ENCODE measurements at regions not wholly inside any gene's neighbourhood (a gene's known extent, or its start where the extent isn't known, plus 50 kb on each side); places are given as distances from the start of the nearest gene placed in this dataset.

- H3K27ac ChIP-seq (ENCODE audit: extremely low read depth, low read depth, low read length) = no peak overlapping the region
- H3K4me3 ChIP-seq (ENCODE audit: low read depth, low read length) = no peak overlapping the region
- no peaks in the 10 kb centered on the region for H3K36me3 ChIP-seq (ENCODE audit: control insufficient read depth in 2 of 2, insufficient read depth in 1 of 2, low read length in 2 of 2)
- POLR2A ChIA-PET = no interaction called here
- no peaks in the 10 kb centered on the region for H3K9me3 ChIP-seq (ENCODE audit: control insufficient read depth, insufficient read depth, low read depth, low read length)
- no peaks in the 10 kb centered on the region for H3K4me1 ChIP-seq (ENCODE audit: control insufficient read depth, insufficient read depth, low read length)
- no peak for TF ChIP-seq ZNF202 (tag by site-specific recombination; IDR thresholded peaks at IDR 0.05; ENCODE audit: borderline replicate concordance)
- TF ChIP-seq, protein P1, sequence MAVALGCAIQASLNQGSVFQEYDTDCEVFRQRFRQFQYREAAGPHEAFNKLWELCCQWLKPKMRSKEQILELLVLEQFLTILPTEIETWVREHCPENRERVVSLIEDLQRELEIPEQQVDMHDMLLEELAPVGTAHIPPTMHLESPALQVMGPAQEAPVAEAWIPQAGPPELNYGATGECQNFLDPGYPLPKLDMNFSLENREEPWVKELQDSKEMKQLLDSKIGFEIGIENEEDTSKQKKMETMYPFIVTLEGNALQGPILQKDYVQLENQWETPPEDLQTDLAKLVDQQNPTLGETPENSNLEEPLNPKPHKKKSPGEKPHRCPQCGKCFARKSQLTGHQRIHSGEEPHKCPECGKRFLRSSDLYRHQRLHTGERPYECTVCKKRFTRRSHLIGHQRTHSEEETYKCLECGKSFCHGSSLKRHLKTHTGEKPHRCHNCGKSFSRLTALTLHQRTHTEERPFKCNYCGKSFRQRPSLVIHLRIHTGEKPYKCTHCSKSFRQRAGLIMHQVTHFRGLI (tag by site-specific recombination; IDR thresholded peaks at IDR 0.05) = no peak
- CTCF ChIA-PET = interaction anchor here (0.6 to 1.2 kb wide), 8 partner anchors 8 to 380 kb away, joined by 3 to 6 read pairs (median 4); no protein-coding TSS in a partner anchor
These were observed 66.5 kb upstream of the IGSF21 start for GRCh38 chr1:18041102-18041501.

DNA sequence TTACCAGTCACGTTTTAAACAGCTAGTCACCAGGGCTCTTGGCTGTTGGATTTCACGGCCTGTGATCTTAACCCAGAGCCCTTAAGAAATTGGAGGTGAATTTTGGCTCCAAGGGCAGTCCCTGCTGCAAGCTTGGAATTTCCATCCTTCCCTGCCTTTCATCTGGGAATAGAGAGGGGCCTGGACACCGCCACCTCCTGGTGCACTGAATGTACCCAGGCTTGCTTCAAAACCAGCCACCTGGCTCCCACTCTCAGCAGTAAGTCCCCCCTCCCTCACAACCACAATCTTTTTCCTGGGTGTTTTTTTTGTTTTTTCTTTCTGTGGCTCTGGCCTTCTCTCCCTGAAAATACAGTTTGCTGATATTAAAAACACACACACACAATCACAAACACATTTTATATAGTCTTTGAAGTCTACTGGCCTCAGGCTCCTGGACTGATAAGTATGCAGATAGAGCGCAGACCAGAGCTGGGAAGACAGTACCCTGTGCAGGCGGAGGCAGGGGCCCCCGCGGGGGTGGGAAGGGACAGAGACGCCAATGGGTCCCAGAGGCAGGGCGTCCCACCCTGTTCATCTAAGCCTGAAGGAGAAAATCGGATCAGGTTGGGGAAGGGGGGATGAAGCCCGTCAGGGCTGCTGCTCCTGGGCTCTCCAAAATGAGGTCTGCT lies 65.8 kb upstream of the IGSF21 start:
- Histone ChIP-seq H3K4me3 (ENCODE audit: low read depth, low read length) (no peak overlapping the region), H3K4me1 (ENCODE audit: control insufficient read depth, insufficient read depth, low read length) (no peaks in the 10 kb centered on the region), H3K36me3 (ENCODE audit: control insufficient read depth in 2 of 2, insufficient read depth in 1 of 2, low read length in 2 of 2) (no peaks in the 10 kb centered on the region), H3K27ac (ENCODE audit: extremely low read depth, low read depth, low read length) (no peak overlapping the region), H3K9me3 (ENCODE audit: control insufficient read depth, insufficient read depth, low read depth, low read length) (no peaks in the 10 kb centered on the region)
- TF ChIP-seq MEIS1 (CRISPR knock-in tag; IDR thresholded peaks at IDR 0.05; ENCODE audit: borderline replicate concordance) (no peak), ZNF121 (tag by site-specific recombination; IDR thresholded peaks at IDR 0.05) (no peak), SALL2 (tag by site-specific recombination; IDR thresholded peaks at IDR 0.05; ENCODE audit: borderline replicate concordance) (no peak), ZFHX2 (tag by site-specific recombination; conservative IDR thresholded peaks at IDR 0.05) (no peak), ZIC2 (tag by site-specific recombination; IDR thresholded peaks at IDR 0.05) (no peak)
- TF ChIP-seq, protein P2, sequence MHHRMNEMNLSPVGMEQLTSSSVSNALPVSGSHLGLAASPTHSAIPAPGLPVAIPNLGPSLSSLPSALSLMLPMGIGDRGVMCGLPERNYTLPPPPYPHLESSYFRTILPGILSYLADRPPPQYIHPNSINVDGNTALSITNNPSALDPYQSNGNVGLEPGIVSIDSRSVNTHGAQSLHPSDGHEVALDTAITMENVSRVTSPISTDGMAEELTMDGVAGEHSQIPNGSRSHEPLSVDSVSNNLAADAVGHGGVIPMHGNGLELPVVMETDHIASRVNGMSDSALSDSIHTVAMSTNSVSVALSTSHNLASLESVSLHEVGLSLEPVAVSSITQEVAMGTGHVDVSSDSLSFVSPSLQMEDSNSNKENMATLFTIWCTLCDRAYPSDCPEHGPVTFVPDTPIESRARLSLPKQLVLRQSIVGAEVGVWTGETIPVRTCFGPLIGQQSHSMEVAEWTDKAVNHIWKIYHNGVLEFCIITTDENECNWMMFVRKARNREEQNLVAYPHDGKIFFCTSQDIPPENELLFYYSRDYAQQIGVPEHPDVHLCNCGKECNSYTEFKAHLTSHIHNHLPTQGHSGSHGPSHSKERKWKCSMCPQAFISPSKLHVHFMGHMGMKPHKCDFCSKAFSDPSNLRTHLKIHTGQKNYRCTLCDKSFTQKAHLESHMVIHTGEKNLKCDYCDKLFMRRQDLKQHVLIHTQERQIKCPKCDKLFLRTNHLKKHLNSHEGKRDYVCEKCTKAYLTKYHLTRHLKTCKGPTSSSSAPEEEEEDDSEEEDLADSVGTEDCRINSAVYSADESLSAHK (tag by site-specific recombination; IDR thresholded peaks at IDR 0.05) = peak; percentile 38; the same call in 1 of the 2 replicates
- TF ChIP-seq, protein P3, sequence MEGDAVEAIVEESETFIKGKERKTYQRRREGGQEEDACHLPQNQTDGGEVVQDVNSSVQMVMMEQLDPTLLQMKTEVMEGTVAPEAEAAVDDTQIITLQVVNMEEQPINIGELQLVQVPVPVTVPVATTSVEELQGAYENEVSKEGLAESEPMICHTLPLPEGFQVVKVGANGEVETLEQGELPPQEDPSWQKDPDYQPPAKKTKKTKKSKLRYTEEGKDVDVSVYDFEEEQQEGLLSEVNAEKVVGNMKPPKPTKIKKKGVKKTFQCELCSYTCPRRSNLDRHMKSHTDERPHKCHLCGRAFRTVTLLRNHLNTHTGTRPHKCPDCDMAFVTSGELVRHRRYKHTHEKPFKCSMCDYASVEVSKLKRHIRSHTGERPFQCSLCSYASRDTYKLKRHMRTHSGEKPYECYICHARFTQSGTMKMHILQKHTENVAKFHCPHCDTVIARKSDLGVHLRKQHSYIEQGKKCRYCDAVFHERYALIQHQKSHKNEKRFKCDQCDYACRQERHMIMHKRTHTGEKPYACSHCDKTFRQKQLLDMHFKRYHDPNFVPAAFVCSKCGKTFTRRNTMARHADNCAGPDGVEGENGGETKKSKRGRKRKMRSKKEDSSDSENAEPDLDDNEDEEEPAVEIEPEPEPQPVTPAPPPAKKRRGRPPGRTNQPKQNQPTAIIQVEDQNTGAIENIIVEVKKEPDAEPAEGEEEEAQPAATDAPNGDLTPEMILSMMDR (tag by site-specific recombination; IDR thresholded peaks at IDR 0.05) = 0 out of 2 replicates have a peak, but pooled peaks have one; percentile 35
- ChIA-PET CTCF (interaction anchor here (0.6 to 1.2 kb wide), 10 partner anchors 9 to 380 kb away, joined by 3 to 6 read pairs (median 4); no protein-coding TSS in a partner anchor), POLR2A (no interaction called here)

DNA sequence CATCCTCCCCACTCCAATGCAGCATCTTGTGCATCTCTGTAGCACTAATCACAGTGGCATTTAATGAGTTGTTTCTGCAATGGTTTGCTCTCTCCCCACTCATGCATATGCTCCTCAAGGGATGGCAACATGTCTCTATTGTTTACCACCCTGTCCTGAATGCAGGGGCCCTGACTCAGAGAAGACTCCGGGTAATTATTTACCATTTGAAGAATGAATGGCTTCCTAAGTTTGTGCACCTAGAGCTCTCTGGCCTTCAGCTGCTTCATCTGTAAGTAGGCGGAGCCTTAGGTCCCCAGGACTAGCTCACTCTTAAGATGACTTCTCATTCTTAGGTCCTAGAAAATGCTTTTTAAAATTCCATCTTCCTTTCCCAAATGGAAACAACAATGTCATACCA lies 63.7 kb upstream of the IGSF21 start:
- Histone ChIP-seq H3K4me1 (ENCODE audit: control insufficient read depth, insufficient read depth, low read length) (no peaks in the 10 kb centered on the region), H3K27ac (ENCODE audit: extremely low read depth, low read depth, low read length) (no peak overlapping the region), H3K9me3 (ENCODE audit: control insufficient read depth, insufficient read depth, low read depth, low read length) (no peaks in the 10 kb centered on the region), H3K36me3 (ENCODE audit: control insufficient read depth in 2 of 2, insufficient read depth in 1 of 2, low read length in 2 of 2) (no peaks in the 10 kb centered on the region), H3K4me3 (ENCODE audit: low read depth, low read length) (no peak overlapping the region)
- POLR2A ChIA-PET = no interaction called here
- TF ChIP-seq ZNF155 (tag by site-specific recombination; IDR thresholded peaks at IDR 0.05) (no peak), ZNF354C (tag by site-specific recombination; IDR thresholded peaks at IDR 0.05; ENCODE audit: borderline replicate concordance, low read depth) (no peak), ZNF211 (tag by site-specific recombination; IDR thresholded peaks at IDR 0.05; ENCODE audit: low read depth) (no peak), RBAK (tag by site-specific recombination; IDR thresholded peaks at IDR 0.05) (no peak)
- CTCF ChIA-PET = interaction anchor here (0.5 to 0.7 kb wide), 2 partner anchors 18 to 23 kb away, joined by 3 read pairs; no protein-coding TSS in a partner anchor
